ENCODE measurements at regions not wholly inside any gene's neighbourhood (a gene's known extent, or its start where the extent isn't known, plus 50 kb on each side); places are given as distances from the start of the nearest gene placed in this dataset.

- H3K27me3 ChIP-seq, result no peaks in the 10 kb centered on the region
- intact Hi-C loops (cut with DNase I), result no loop called here
Measured at GRCh38 chr18:43714343-43715010, 437.2 kb upstream of the SYT4 start.

DNA sequence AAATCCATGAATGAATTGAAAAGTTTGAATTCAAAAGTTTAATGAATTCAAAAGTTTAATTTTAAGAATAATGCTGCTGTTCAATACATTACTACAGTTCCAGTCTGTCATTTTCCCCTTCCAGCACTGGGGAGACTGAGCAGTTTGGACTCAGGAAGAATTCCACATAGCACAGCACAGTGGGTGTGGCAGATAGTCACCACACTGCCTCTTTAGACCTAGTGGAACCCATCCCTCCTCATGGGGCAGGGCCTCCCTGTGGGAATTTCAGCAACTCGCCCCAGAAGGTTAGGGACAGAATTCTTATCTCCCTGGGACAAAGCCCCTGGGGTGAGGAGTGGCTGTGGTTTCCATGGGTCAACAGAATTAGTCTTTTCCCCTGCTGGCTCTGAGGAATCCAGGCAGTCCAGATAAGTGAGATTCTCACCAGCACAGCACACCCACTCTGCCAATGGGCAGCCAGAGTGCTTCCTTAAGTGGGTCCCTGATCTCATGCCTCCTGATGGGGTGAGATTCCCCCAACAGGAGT is 442.0 kb upstream of the SYT4 start:
- TF ChIP-seq CTCF (IDR thresholded peaks at IDR 0.05), result no peak
- no peak for DNase-seq
- Histone ChIP-seq H3K4me3 (no peak overlapping the region), H3K36me3 (no peaks in the 10 kb centered on the region), H3K9me3 (no peaks in the 10 kb centered on the region), H3K27ac (no peak overlapping the region), H3K27me3 (no peaks in the 10 kb centered on the region), H3K4me1 (no peaks in the 10 kb centered on the region), H3K9ac (ENCODE audit: low read depth in 2 of 2, low read length in 2 of 2) (no peak overlapping the region)
- intact Hi-C loops (cut with DNase I), result no loop called here

More at GRCh38 chr18:43714343-43715010, 437.2 kb upstream of the SYT4 start:
- no peak for DNase-seq
- Histone ChIP-seq H3K4me1 (no peaks in the 10 kb centered on the region), H3K36me3 (no peaks in the 10 kb centered on the region), H3K9ac (ENCODE audit: low read depth in 2 of 2, low read length in 2 of 2) (no peak overlapping the region), H3K27ac (no peak overlapping the region), H3K9me3 (no peaks in the 10 kb centered on the region), H3K4me3 (no peak overlapping the region)
- TF ChIP-seq CTCF (IDR thresholded peaks at IDR 0.05), result no peak

DNA sequence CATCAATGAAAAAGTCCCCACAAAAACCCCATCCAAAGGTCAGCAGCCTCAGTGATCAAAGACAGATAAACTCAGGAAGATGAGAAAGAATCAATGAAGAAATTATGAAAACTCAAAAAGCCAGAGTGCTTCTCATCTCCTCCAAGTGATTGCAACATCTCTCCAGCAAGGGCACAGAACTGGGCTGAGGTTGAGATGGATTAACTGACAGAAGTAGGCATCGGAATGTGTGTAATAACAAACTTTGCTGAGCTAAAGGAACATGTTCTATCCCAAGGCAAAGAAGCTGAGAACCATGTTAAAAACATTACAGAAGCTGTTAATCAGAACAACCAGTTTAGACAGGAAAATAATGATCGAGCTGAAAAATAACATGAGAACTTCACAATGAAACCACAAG is 442.8 kb upstream of the SYT4 start:
- Histone ChIP-seq H3K9me3 (no peaks in the 10 kb centered on the region), H3K36me3 (no peaks in the 10 kb centered on the region), H3K4me3 (no peak overlapping the region), H3K4me1 (no peaks in the 10 kb centered on the region), H3K27me3 (no peaks in the 10 kb centered on the region), H3K9ac (ENCODE audit: low read depth in 2 of 2, low read length in 2 of 2) (no peak overlapping the region), H3K27ac (no peak overlapping the region)
- TF ChIP-seq CTCF (IDR thresholded peaks at IDR 0.05), result no peak
- no peak for DNase-seq
- intact Hi-C loops (cut with DNase I), result no loop called here

DNA sequence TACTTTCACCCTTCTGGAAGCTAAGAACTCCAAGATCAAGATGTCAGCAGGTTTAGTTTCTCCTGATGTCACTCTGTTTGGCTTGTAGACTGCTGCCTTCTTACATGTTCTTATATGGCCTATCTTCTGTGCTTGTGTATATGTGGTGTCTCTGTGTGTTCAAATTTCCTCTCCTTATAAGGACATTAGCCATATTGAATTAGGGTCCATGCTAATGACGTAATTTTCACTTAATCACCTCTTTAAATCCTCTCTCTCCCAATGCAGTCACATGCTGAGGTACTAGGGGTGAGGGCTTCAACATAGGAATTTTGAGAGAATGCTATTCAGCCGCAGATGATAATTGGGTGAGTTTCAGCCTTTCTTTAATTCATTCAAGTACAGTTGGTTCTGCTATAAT is 458.3 kb upstream of the SYT4 start:
- no peak for TF ChIP-seq CTCF (IDR thresholded peaks at IDR 0.05)
- Histone ChIP-seq H3K27ac (no peak overlapping the region), H3K9ac (ENCODE audit: low read depth in 2 of 2, low read length in 2 of 2) (no peak overlapping the region), H3K27me3 (no peaks in the 10 kb centered on the region), H3K9me3 (no peaks in the 10 kb centered on the region), H3K4me1 (no peaks in the 10 kb centered on the region), H3K36me3 (no peaks in the 10 kb centered on the region), H3K4me3 (no peak overlapping the region)
- DNase-seq, result no peak
- intact Hi-C loops (cut with DNase I), result no loop called here

DNA sequence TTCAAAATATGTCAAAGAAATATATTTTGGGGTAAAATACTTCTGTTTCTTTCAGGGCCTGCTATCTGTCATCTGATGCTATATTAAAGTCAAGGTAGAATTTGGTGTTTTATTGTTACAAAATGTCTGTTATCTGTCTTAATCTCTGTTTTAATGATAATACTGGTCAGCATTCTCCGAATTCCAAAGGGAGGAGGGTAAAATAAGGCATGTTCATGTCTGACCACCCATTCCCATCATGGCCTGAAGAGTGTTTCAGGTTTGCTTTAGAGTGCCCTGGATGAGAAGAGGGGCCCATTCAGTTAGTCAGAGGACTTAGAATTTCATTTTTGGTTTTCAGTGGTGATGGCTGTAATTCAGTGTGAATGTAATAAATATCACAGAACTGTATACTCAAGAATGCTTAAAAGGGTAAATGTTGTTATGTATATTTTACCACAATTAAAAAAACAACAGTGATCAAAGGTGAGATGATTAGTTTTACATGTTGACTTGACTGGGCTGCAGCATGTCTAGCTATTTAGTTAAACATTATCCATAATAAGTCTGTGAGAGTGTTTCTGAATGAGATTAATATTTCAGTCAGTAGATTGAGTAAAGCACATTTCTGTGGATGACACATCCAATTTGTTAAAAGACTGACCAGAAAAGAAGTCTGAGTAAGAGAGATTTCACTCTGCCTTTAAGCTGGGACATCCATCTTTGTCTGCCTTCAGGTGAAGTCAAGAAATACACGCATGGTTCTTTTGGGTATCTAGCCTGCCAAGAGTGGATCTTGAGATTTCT is 467.9 kb upstream of the SYT4 start:
- Histone ChIP-seq H3K27ac (no peak overlapping the region), H3K27me3 (no peaks in the 10 kb centered on the region), H3K9me3 (no peaks in the 10 kb centered on the region), H3K9ac (ENCODE audit: low read depth in 2 of 2, low read length in 2 of 2) (no peak overlapping the region), H3K4me3 (no peak overlapping the region), H3K4me1 (no peaks in the 10 kb centered on the region), H3K36me3 (no peaks in the 10 kb centered on the region)
- DNase-seq, result no peak
- no peak for TF ChIP-seq CTCF (IDR thresholded peaks at IDR 0.05)
- intact Hi-C loops (cut with DNase I), result no loop called here
